22Rv1 (cell line): ENCODE measurements at regions not wholly inside any gene's neighbourhood (a gene's known extent, or its start where the extent isn't known, plus 50 kb on each side); places are given as distances from the start of the nearest gene placed in this dataset.

Source experiments
- CTCF ChIP-seq: fragments of 450-650 bp; IDR thresholded peaks from 2 replicates; pipeline ENCODE4 v1.5.1; 2017; ENCODE audit warnings: mild to moderate bottlenecking
- ZFX ChIP-seq: fragments of 450-650 bp; IDR thresholded peaks from 2 replicates; pipeline ENCODE4 v1.6.1; 2017; ENCODE audit warnings: antibody characterized with exemption, borderline replicate concordance

- no peak for TF ChIP-seq CTCF
- TF ChIP-seq ZFX, result no peak
Measured at GRCh38 chr13:39821977-39822376, 166.5 kb downstream of the COG6 start.
